ENCODE measurements at regions not wholly inside any gene's neighbourhood (a gene's known extent, or its start where the extent isn't known, plus 50 kb on each side); places are given as distances from the start of the nearest gene placed in this dataset.
"Not testable (repeated sequence)": the region's sequence is repeated elsewhere in the genome, so short reads cannot be mapped to it uniquely, and the experiment has no call there.

DNA sequence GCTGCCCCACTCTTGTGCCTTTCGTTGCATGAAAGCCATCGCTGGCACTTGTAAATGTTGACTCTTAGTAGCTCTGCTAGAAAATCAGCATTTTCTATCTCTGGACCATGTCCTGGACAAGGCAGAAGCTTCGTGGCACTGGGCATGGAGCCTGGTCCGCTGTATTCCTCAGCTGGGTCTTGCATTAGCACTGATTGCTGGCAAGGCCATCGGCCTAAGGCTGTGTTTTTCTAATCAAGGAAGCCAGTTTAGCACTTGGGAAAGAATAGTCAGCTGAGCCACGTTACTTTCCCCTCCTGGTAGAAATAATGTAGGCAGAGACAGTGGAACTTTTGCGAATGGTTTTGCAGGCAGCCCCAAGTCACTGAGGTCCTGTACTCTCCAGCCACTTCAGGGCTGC, 180.2 kb upstream of the EOLA2 start:
- DNase-seq (ENCODE audit: extremely low read depth, low read depth, low spot score) = no peak

GRCh38 chrX:150119323-150119722, 181.0 kb upstream of the EOLA2 start:
- DNase-seq (ENCODE audit: extremely low read depth, low read depth, low spot score) = no peak

DNA sequence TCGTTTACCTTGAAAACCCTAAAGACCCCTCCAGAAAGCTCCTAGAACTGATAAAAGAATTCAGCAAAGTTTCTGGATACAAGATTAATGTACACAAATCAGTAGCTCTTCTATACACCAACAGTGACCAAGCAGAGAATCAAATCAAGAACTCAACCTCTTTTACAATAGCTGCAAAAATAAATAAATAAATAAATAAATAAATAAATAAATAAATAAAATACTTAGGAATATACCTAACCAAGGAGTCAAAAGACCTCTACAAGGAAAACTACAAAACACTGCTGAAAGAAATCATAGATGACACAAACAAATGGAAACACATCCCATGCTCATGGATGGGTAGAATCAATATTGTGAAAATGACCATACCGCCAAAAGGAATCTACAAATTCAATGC, 186.8 kb upstream of the EOLA2 start:
- DNase-seq (ENCODE audit: extremely low read depth, low read depth, low spot score) = not testable (repeated sequence)

- DNase-seq (ENCODE audit: extremely low read depth, low read depth, low spot score) = no peak
Measured at GRCh38 chrX:150127216-150127615, 188.9 kb upstream of the EOLA2 start.

GRCh38 chrX:150143721-150144440, 205.6 kb upstream of the EOLA2 start:
- DNase-seq (ENCODE audit: extremely low read depth, low read depth, low spot score) = no peak

DNA sequence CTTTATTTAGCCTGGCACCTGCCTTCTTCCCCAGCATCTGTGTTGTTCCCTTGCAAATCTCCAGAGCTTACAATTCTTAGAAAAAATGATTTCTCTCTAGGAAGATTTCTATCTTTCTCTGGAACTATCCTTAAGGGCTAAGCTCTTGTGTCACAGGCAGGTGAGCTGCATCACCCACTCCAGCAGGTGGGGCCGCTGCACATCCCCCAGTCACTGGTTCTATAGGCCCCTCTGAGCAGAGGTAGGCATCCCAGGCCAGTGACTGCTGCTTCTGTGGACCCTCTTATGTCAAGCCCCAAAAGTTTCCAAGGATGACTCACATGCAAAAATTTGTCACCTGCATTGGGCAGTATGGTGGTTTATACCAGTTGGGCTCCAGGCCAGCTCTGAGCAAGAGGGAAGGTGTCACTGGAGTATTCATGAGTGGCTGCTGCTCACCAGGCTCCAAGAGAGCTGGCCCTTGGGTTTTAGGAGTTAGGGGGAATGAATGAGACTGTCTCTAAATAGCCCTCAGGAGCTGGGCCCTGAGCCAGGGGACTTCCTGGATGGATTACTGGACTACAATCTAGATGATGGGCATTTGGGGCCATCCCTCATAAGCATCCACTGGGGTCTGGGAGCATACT, 208.1 kb upstream of the EOLA2 start:
- no peak for DNase-seq (ENCODE audit: extremely low read depth, low read depth, low spot score)

DNA sequence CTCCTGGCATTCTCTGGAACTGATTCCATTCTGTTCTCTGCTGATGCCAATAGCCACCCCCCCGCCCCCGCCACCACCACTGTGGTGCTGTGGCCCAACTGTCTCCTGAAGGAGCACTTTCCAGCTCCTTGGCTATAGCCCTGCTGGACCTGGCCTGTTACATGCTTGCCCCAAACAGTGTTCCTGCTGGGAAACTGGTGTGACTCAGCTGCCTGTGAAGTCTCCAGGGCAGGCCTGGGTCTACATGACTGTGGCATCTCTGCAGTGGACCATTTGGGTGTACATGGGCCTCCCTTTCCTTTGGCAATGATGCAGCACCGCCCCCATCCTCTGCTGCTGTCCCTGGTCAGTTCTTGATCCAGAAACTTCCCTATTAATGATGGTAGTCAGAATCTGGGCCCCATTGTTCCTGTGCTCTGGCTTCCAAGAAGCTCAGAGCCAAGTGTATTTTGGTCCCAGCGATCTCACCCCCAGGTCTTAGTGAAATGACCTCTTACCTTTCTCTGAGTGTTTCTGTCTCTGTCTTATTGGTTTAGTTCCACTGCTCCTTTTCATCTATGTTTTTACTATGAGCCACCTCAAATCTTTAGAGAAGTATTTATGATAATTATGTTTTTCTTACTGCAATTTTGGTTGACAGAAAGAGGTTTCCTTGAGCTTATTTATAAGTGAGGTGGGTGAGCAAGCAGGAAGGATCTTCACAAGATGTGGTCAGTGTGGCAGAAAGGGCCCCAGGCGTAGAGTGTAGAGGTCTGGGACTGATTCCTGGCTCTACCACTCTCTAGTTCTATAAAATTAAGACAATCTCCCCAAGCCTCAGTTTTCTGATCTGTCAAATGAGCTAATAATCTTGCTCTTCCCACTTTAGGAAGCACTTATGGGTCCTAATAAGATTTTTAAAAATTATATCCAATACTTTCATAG, 210.7 kb upstream of the EOLA2 start:
- no peak for DNase-seq (ENCODE audit: extremely low read depth, low read depth, low spot score)

- DNase-seq (ENCODE audit: extremely low read depth, low read depth, low spot score) = no peak
Measured at GRCh38 chrX:150150076-150150779, 211.9 kb upstream of the EOLA2 start.

DNA sequence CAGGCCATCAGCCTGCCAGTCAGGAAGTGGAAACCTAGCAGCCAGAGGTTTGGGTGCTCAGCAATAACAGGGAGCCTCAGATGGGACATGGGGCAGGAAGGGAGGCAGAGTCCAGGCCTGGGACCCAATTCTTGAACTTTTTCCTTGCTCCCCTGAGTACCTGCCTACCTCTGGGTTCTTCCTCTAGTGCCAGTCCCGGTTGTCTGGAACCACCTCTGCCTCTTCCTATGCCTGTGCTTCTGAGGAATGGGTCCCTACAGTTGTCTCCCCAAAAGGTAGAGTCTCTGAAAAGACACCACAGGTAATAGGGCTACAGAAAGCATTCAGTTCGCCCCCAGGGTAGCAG, 212.4 kb upstream of the MAMLD1 start:
- DNase-seq (ENCODE audit: extremely low read depth, low read depth, low spot score) = no peak

DNA sequence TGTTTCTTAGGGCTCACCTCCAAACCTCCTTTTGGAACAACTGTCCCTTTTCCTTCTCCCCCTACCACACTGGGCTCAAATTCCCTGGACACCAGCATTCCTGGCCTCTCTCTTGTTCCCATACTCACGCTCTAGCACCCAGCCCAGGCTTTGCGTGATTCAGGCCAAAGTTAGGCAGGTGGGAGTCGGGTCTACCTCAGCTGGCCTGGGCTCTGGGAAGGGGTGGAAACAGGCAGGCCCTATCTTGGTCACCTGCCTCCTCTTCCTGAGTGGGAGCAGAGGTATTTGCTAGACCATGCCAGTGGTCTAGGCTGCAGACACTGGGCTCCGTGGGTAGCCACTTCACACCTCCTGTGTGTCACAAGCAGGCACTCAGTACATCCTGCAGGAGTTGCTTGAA, 211.1 kb upstream of the MAMLD1 start:
- DNase-seq (ENCODE audit: extremely low read depth, low read depth, low spot score) = no peak

DNA sequence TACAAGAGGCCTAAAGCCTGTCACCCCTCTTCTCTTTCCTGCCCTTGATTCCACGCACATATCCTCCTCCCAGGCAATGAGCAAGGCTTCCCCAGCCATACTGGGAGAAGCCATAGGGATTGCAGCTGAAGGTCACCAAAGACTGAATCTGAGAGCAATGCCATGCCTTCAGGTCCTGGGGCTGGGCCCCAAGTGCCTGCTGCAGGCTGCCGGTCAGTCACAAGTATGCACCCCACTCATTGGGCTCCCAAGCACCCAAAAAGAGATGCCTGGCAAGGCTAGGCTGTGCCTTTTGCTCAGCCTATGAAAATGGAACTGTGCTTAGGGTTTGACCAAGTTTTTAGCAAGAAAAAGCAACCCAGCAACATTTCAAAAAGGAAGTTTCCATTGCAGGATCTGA, 210.6 kb upstream of the MAMLD1 start:
- DNase-seq (ENCODE audit: extremely low read depth, low read depth, low spot score) = no peak

- DNase-seq (ENCODE audit: extremely low read depth, low read depth, low spot score) = no peak
Measured at GRCh38 chrX:150155436-150156035, 207.6 kb upstream of the MAMLD1 start.

DNA sequence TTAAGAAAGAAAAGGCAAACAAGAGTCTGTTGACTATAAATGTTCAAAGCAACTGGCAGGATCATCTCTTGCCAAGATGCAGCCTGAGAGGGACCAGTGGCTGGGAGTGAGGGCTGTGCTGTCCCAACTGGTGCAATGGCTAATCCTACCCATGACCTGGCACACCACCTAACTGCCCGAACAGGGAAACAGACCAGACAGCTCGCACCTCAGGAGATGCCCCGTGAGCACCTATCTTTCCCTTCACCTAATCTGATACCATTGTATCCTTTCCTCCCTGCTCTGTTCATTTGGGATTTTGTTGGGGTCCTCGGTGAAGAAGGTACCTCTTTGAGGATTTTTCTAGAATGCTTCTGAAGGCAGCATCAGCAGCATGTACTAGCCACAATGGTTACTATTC, 206.5 kb upstream of the MAMLD1 start:
- no peak for DNase-seq (ENCODE audit: extremely low read depth, low read depth, low spot score)

- no peak for DNase-seq (ENCODE audit: extremely low read depth, low read depth, low spot score)
Measured at GRCh38 chrX:150157291-150157690, 205.8 kb upstream of the MAMLD1 start.

DNA sequence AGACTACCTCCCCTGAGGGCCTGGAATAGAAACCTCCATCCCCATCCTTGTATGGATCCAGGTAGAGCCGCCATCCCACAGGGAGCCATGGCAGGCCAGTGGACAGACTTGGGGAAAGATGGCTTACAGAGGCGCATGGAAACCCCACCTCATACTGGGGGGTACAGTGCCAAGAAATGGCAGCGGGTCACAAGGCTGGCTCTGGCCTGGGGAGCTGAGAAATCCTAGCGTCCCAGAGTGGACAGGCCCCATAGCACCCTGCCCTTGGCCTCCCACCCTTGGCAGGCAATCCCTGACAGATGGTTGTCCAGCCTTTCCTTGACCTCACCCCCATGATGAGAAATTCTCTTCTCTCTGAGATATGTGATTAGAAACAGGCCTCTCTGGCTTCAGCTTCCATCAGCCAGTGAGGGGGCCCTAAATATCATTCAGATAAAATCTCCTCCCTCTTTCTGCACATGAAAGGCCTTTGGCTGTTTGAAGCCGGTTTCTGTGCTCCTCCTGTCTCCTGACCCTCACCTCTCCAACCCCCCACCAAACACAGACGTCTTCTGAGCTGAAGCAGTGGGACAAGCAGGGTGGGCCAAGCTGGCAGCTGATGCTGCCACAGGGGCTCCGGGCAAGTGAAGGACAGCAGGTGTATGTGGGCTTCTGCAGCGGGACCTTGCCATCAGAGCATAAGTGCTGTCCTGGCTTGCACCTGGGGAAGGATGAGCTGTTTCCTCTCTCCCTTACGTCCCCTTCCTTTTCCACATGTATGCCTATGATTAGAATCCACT, 204.4 kb upstream of the MAMLD1 start:
- no peak for DNase-seq (ENCODE audit: extremely low read depth, low read depth, low spot score)

- no peak for DNase-seq (ENCODE audit: extremely low read depth, low read depth, low spot score)
Measured at GRCh38 chrX:150159537-150159936, 203.6 kb upstream of the MAMLD1 start.

DNA sequence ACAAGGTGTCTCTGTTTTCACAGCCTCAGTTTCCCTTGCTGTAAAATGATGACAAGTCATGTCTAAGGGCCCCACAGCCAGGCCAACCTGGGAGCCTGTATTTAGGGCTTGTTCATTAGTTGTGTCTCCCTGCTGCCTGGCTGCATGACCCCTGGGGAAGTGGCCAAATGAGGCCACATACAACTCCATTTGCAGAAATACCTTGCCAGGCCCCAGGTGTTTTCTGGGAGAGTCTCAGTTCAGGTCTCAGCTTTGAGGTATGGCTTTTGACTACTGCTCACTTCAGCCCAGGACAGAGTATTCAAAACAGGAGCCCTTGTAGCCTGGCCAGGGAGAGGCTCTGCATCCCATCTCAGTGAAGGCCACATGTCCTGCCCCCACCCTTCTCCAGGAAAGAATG, 202.5 kb upstream of the MAMLD1 start:
- DNase-seq (ENCODE audit: extremely low read depth, low read depth, low spot score) = no peak

DNA sequence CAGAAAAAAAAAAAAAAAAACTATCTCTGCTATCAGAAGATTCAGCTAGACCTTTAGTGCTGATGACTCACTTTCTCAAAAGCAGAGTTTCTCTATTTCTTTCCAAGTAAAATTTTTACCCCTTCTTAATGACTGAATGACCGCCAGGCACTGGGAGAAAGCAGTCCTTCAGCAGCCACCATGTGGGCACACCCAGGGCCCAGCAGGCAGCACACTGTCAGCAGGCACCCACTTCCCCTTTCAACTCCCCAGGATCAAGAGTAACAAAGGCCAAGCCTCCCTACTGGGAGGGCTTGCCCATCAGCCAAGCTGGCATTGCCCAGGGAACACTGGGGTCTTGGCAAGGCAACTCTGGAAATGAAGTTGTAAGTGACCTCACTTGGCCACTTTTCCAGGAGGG, 201.9 kb upstream of the MAMLD1 start:
- no peak for DNase-seq (ENCODE audit: extremely low read depth, low read depth, low spot score)

- no peak for DNase-seq (ENCODE audit: extremely low read depth, low read depth, low spot score)
Measured at GRCh38 chrX:150162141-150162540, 201.0 kb upstream of the MAMLD1 start.
